GM12878 (cell line): ENCODE measurements at regions not wholly inside any gene's neighbourhood (a gene's known extent, or its start where the extent isn't known, plus 50 kb on each side); places are given as distances from the start of the nearest gene placed in this dataset.
A peak's percentile ranks its signal among the peaks of the same experiment; 100 is the strongest.

Experiments used
- ATAC-seq: fragments of 200-7000 bp; cut with Tn5 transposase; 3 replicates; pipeline ENCODE4 v1.9.1; 2020; ENCODE audit warnings: mild to moderate bottlenecking, moderate library complexity
- BruUV-seq: library from RNA; stranded (reverse); fragments of 400-500 nt; replicated peaks from 2 replicates; lab custom pipeline; 2021; lab: Mats Ljungman, UMichigan
- CTCF ChIA-PET: fragments of 300-600 bp; sonication (Branson Sonifier 250); formaldehyde crosslinking; extraction: SDS; loops from one replicate; lab custom pipeline; 2021; ENCODE audit warnings: inconsistent platforms; lab: Yijun Ruan, JAX
- POLR2A ChIA-PET: fragments of 350-600 bp; formaldehyde crosslinking; extraction: SDS; loops from one replicate; lab custom pipeline; 2021; ENCODE audit warnings: inconsistent platforms; lab: Charles Lee
- RAD21 ChIA-PET: fragments of 300-600 bp; sonication (Branson Sonifier 250); formaldehyde crosslinking; loops from one replicate; lab custom pipeline; 2023; ENCODE audit warnings: antibody characterized with exemption; ENCODE audit not compliant: unreplicated experiment; lab: Charles Lee
- SMC1A ChIA-PET: fragments of 300-600 bp; sonication (Branson Sonifier 250); formaldehyde crosslinking; loops from one replicate; lab custom pipeline; 2023; ENCODE audit not compliant: unreplicated experiment, uncharacterized antibody; lab: Charles Lee
- DNase-seq: peaks from one replicate; pipeline ENCODE4 v3.0.0-alpha.2; 2011; ENCODE audit warnings: low read depth, low spot score
- FAIRE-seq: peaks from 3 replicates; lab custom pipeline; 2011; peaks lifted over from hg19 to GRCh38; lab: Jason Lieb, UNC
- H2AFZ ChIP-seq: 2 replicates; pipeline ENCODE4 v1.6.0; 2011; ENCODE audit warnings: low read depth, low read length, control low read depth; ENCODE audit not compliant: control insufficient read depth
- H3K27ac ChIP-seq: 2 replicates; pipeline ENCODE4 v1.5.1; 2011; ENCODE audit warnings: control low read depth; ENCODE audit not compliant: control insufficient read depth, insufficient read depth
- H3K27me3 ChIP-seq, 2 experiments: replicated peaks in 1 of 2; 2 replicates each; pipeline versions ENCODE4 v1.6.0 to v1.6.1; 2011; ENCODE audit warnings: low read length in 1 of 2; ENCODE audit not compliant: control insufficient read depth in 2 of 2, insufficient read depth in 2 of 2
- H3K36me3 ChIP-seq, 2 experiments: 2 replicates each; pipeline ENCODE4 v1.5.1; 2011; ENCODE audit warnings: low read length in 1 of 2; ENCODE audit not compliant: control insufficient read depth in 2 of 2, insufficient read depth in 2 of 2
- H3K4me1 ChIP-seq: 2 replicates; pipeline ENCODE4 v1.6.1; 2011; ENCODE audit warnings: mild to moderate bottlenecking, low read length, moderate library complexity, mixed read lengths; ENCODE audit not compliant: control insufficient read depth, insufficient read depth
- H3K4me2 ChIP-seq: 2 replicates; pipeline ENCODE4 v1.6.0; 2011; ENCODE audit warnings: control low read depth; ENCODE audit not compliant: control insufficient read depth, insufficient read depth
- H3K4me3 ChIP-seq: fragments of 200-600 bp; sonication (generic); 2 replicates; pipeline ENCODE4 v1.5.1; 2016
- H3K79me2 ChIP-seq: 2 replicates; pipeline ENCODE4 v1.6.0; 2011; ENCODE audit warnings: low read length; ENCODE audit not compliant: control insufficient read depth, insufficient read depth
- H3K9ac ChIP-seq: 2 replicates; pipeline ENCODE4 v1.8.0; 2011; ENCODE audit warnings: low read length, control low read depth, mixed read lengths; ENCODE audit not compliant: control insufficient read depth, insufficient read depth
- H3K9me3 ChIP-seq: replicated peaks from 3 replicates; pipeline ENCODE4 v1.5.1; 2011; ENCODE audit warnings: mild to moderate bottlenecking, low read length; ENCODE audit not compliant: control insufficient read depth, insufficient read depth
- H4K20me1 ChIP-seq: 2 replicates; pipeline ENCODE4 v1.6.0; 2011; ENCODE audit not compliant: control insufficient read depth, insufficient read depth
- ATF7 ChIP-seq: fragments of 450-650 bp; IDR thresholded peaks from 2 replicates; pipeline ENCODE4 v1.6.1; 2016; ENCODE audit warnings: low read depth, mild to moderate bottlenecking
- CREB1 ChIP-seq: IDR thresholded peaks from 2 replicates; pipeline ENCODE4 v1.6.1; 2012; ENCODE audit warnings: low read depth, mild to moderate bottlenecking, inconsistent platforms
- E2F4 ChIP-seq: IDR thresholded peaks from 2 replicates; pipeline ENCODE4 v1.6.1; 2012; ENCODE audit warnings: low read depth, low read length, improper control_type of control experiment
- FOS ChIP-seq: IDR thresholded peaks from 3 replicates; pipeline ENCODE4 v1.6.1; 2011; ENCODE audit warnings: borderline replicate concordance; ENCODE audit not compliant: insufficient read length; ENCODE audit errors: extremely low read depth
- SMAD1 ChIP-seq: fragments of 450-650 bp; IDR thresholded peaks from 2 replicates; pipeline ENCODE4 v1.6.1; 2018; ENCODE audit warnings: mild to moderate bottlenecking, low read depth; ENCODE audit not compliant: partially characterized antibody
- TCF3 ChIP-seq: IDR thresholded peaks from 2 replicates; pipeline ENCODE4 v1.6.1; 2012; ENCODE audit warnings: low read depth, mild to moderate bottlenecking, low read length, borderline replicate concordance; ENCODE audit not compliant: insufficient read depth
- ZBTB33 ChIP-seq: fragments of 450-650 bp; IDR thresholded peaks from 2 replicates; pipeline ENCODE4 v1.6.1; 2017; ENCODE audit warnings: mild to moderate bottlenecking
- WGBS: methylation state at CpG from one replicate; pipeline ENCODE4 v1.1.6; 2016; ENCODE audit warnings: low lambda C conversion rate; ENCODE audit not compliant: insufficient replicate concordance, insufficient coverage; ENCODE audit errors: missing lambda C conversion rate; 5-methylcytosine and 5-hydroxymethylcytosine counted together
- in situ Hi-C: fragments of 300-500 bp; cut with MboI; formaldehyde crosslinking; loops from 9 replicates; pipeline ENCODE4 v1.14.3; 2018; ENCODE audit warnings: mixed read lengths
- intact Hi-C: fragments of 100-400 bp; cut with micrococcal nuclease; formaldehyde crosslinking; loops from one replicate; pipeline ENCODE4 v1.14.2; 2022; ENCODE audit not compliant: unreplicated experiment

GRCh38 chr11:134584001-134584561 is 172.0 kb upstream of the B3GAT1 start:
- in situ Hi-C loops (no loop called here), intact Hi-C loops (no loop called here)
- POLR2A ChIA-PET = no interaction called here

More at GRCh38 chr11:134584001-134584561, 172.0 kb upstream of the B3GAT1 start:
- WGBS = 53% methylated on average over 15 of the region's 15 CpGs
- TF ChIP-seq SMAD1 (no peak), FOS (no peak), ZBTB33 (no peak), CREB1 (0 out of 2 replicates have a peak, but pooled peaks have one; percentile 24), E2F4 (no peak), TCF3 (no peak), ATF7 (no peak)
- Histone ChIP-seq H3K9me3 (no peaks in the 10 kb centered on the region), H2AFZ (no peak overlapping the region), H3K27me3 (no peaks in the 10 kb centered on the region), H4K20me1 (no peaks in the 10 kb centered on the region), H3K36me3 (no peaks in the 10 kb centered on the region), H3K9ac (no peak overlapping the region), H3K4me3 (no peak overlapping the region), H3K4me1 (peaks cover 11% of the 10 kb centered on the region), H3K4me2 (peak overlapping the region; percentile 25; the same call in 1 of the 2 replicates), H3K79me2 (no peaks in the 10 kb centered on the region), H3K27ac (no peak overlapping the region)
- no TSS peak for BruUV-seq
- ATAC-seq = peak; percentile 14; the same call in 2 of the 3 replicates
- no peak for FAIRE-seq
- RAD21 ChIA-PET = no interaction called here
- CTCF ChIA-PET = no interaction called here
- DNase-seq = no peak
- SMC1A ChIA-PET = no interaction called here
